IMR-90 (cell line): ENCODE measurements at regions not wholly inside any gene's neighbourhood (a gene's known extent, or its start where the extent isn't known, plus 50 kb on each side); places are given as distances from the start of the nearest gene placed in this dataset.

ENCODE experiments used
- BHLHE40 ChIP-seq: fragments of 150-350 bp; IDR thresholded peaks from 2 replicates; pipeline ENCODE4 v1.6.1; 2016; ENCODE audit warnings: mild to moderate bottlenecking, low read depth, low read length
- CEBPB ChIP-seq: IDR thresholded peaks from 2 replicates; pipeline ENCODE4 v1.6.1; 2012; ENCODE audit warnings: low read depth, low read length, improper control_type of control experiment
- CHD1 ChIP-seq: IDR thresholded peaks from 2 replicates; pipeline ENCODE4 v1.6.1; 2012; ENCODE audit warnings: low read depth, low read length, improper control_type of control experiment
- CTCF ChIP-seq: conservative IDR thresholded peaks from 2 replicates; pipeline ENCODE4 v1.5.1; 2012; ENCODE audit warnings: mild to moderate bottlenecking, low read depth, low read length, improper control_type of control experiment
- MAFK ChIP-seq: IDR thresholded peaks from 2 replicates; pipeline ENCODE4 v1.6.1; 2012; ENCODE audit warnings: low read depth, low read length, improper control_type of control experiment
- MXI1 ChIP-seq: IDR thresholded peaks from 2 replicates; pipeline ENCODE4 v1.6.1; 2012; ENCODE audit warnings: low read depth, mild to moderate bottlenecking, low read length, moderate library complexity, borderline replicate concordance
- POLR2A ChIP-seq: IDR thresholded peaks from 2 replicates; pipeline ENCODE4 v1.6.1; 2012; ENCODE audit warnings: mild to moderate bottlenecking, low read depth, low read length
- RAD21 ChIP-seq: IDR thresholded peaks from 2 replicates; pipeline ENCODE4 v1.6.1; 2012; ENCODE audit warnings: low read length, improper control_type of control experiment
- RCOR1 ChIP-seq: IDR thresholded peaks from 2 replicates; pipeline ENCODE4 v1.6.1; 2012; ENCODE audit warnings: mild to moderate bottlenecking, low read length, improper control_type of control experiment; ENCODE audit not compliant: insufficient replicate concordance
- RFX5 ChIP-seq: IDR thresholded peaks from 2 replicates; pipeline ENCODE4 v1.8.0; 2012; ENCODE audit warnings: low read depth, mild to moderate bottlenecking, low read length, moderate library complexity
- SMC3 ChIP-seq: fragments of 150-350 bp; IDR thresholded peaks from 2 replicates; pipeline ENCODE4 v1.6.1; 2016; ENCODE audit warnings: low read depth, mild to moderate bottlenecking, antibody characterized with exemption, low read length, moderate library complexity
- USF2 ChIP-seq: fragments of 150-350 bp; IDR thresholded peaks from 2 replicates; pipeline ENCODE4 v1.6.1; 2017; ENCODE audit warnings: mild to moderate bottlenecking, antibody characterized with exemption, low read length, low read depth

DNA sequence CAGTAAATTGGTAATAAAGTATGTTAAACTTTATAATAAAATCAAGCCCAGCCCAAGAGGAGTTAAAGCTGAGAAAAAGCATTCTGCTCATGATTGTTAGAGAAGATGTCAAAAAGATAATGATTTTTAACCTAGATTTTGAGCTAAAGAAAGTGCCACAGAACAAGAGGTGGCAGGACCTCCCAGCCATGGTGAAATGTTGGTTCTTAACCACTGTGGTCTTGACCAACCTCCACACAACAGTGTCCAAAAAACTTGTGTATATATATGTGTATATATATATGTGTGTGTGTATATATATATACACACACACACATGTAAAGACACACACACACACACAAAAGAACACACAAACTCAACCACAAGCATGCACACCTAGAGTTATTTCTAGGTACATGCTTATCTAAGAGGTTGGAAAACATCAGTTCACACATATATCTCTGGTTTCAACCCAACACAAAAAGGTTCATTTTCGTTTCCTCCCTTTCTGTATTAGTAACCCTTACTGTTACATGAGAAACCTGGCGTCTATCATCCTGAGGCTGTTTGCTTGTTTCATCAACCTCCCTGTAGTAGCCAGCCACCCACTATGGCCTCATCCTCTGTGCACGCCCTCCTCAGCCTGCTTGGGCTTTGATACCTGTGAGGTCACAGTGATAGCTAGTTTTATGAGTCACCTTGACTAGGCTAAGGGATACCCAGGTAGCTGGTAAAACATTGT lies 631.8 kb upstream of the ID2 start:
- TF ChIP-seq CTCF: no peak
- no peak for TF ChIP-seq POLR2A
- TF ChIP-seq RAD21: no peak
- TF ChIP-seq MXI1: no peak
- no peak for TF ChIP-seq MAFK
- TF ChIP-seq RCOR1: no peak
- TF ChIP-seq BHLHE40: no peak
- no peak for TF ChIP-seq CEBPB
- TF ChIP-seq RFX5: no peak
- TF ChIP-seq USF2: no peak
- no peak for TF ChIP-seq CHD1
- no peak for TF ChIP-seq SMC3
